Tibial nerve (tissue), 4 donors: ENCODE measurements at regions not wholly inside any gene's neighbourhood (a gene's known extent, or its start where the extent isn't known, plus 50 kb on each side); places are given as distances from the start of the nearest gene placed in this dataset.
A peak's percentile ranks its signal among the peaks of the same experiment; 100 is the strongest.

ENCODE experiments used
- DNase-seq, 2 donors: peaks; one replicate each; pipeline ENCODE4 v3.0.0-alpha.2; 2019; ENCODE audit warnings: low spot score in 2 of 2
- H3K27ac ChIP-seq, 4 donors: fragments of 200-600 bp; sonication (generic) in 3 of 4; one replicate each; pipeline ENCODE4 v1.5.1; 2017 to 2019; ENCODE audit warnings: mild to moderate bottlenecking in 1 of 4
- H3K27me3 ChIP-seq, 2 donors: fragments of 200-600 bp; sonication (generic) in 1 of 2; one replicate each; pipeline versions ENCODE4 v1.5.1 to v1.6.0; 2017 to 2019
- H3K36me3 ChIP-seq, 3 donors: fragments of 200-600 bp; sonication (generic); one replicate each; pipeline ENCODE4 v1.5.1; 2018 to 2019
- H3K4me1 ChIP-seq, 4 donors: fragments of 200-600 bp; sonication (generic) in 3 of 4; one replicate each; pipeline ENCODE4 v1.5.1; 2017 to 2019
- H3K4me3 ChIP-seq, 4 donors: fragments of 200-600 bp; sonication (generic) in 3 of 4; one replicate each; pipeline ENCODE4 v1.5.1; 2017 to 2019; ENCODE audit warnings: mild to moderate bottlenecking in 1 of 4, moderate library complexity in 1 of 4
- H3K9me3 ChIP-seq, 4 donors: fragments of 200-600 bp; sonication (generic) in 3 of 4; one replicate each; pipeline ENCODE4 v1.5.1; 2017 to 2019
- CTCF ChIP-seq, 5 experiments: fragments of 200-600 bp in 3 of 5; fragments of 450-650 bp in 2 of 5; sonication (generic) in 3 of 5; IDR thresholded peaks; one replicate each; pipeline ENCODE4 v1.5.1; 2016 to 2019; ENCODE audit warnings: antibody characterized with exemption in 5 of 5, mild to moderate bottlenecking in 3 of 5, moderate library complexity in 2 of 5
- EP300 ChIP-seq, 2 donors: sonication (generic); formaldehyde crosslinking; IDR thresholded peaks; one replicate each; pipeline ENCODE4 v1.6.1; 2017; ENCODE audit warnings: antibody characterized with exemption in 2 of 2, mild to moderate bottlenecking in 1 of 2
- POLR2A ChIP-seq, 2 donors: fragments of 450-650 bp; IDR thresholded peaks; one replicate each; pipeline ENCODE4 v1.6.1; 2017; ENCODE audit warnings: antibody characterized with exemption in 2 of 2, mild to moderate bottlenecking in 2 of 2, moderate library complexity in 2 of 2
- WGBS, 2 donors: methylation state at CpG; one replicate each; pipeline ENCODE4 v1.1.5; 2018; 5-methylcytosine and 5-hydroxymethylcytosine counted together

GRCh38 chr6:26194816-26195375, 107.7 kb downstream of the HFE start:
- Histone ChIP-seq H3K27me3 (peaks cover 0 to 43% of the 10 kb centered on the region in 2 donors), H3K36me3 (no peaks in the 10 kb centered on the region), H3K4me3 (peak overlapping the region; percentile 2 to 77 (median 45)), H3K9me3 (no peaks in the 10 kb centered on the region), H3K4me1 (peaks cover 0 to 17% (median 0%) of the 10 kb centered on the region in 4 donors), H3K27ac (peak overlapping the region; percentile 50 to 96 (median 90))
- DNase-seq, result no peak
- no peak for TF ChIP-seq CTCF (IDR thresholded peaks at IDR 0.05)
- TF ChIP-seq POLR2A (IDR thresholded peaks at IDR 0.05), result no peak
- no peak for TF ChIP-seq EP300 (IDR thresholded peaks at IDR 0.05)
- 3 to 4% methylated on average over 8 of the region's 8 CpGs for WGBS, 2 donors

- WGBS, 2 donors, result 1 to 4% methylated on average over 23 of the region's 23 CpGs
- peak; percentile 81 to 82 for DNase-seq
- Histone ChIP-seq H3K27ac (peak overlapping the region; percentile 50 to 96 (median 90)), H3K9me3 (no peaks in the 10 kb centered on the region), H3K4me3 (peak overlapping the region; percentile 23 to 77 (median 66)), H3K4me1 (peaks cover 0 to 21% (median 0%) of the 10 kb centered on the region in 4 donors), H3K36me3 (no peaks in the 10 kb centered on the region), H3K27me3 (peaks cover 0 to 46% of the 10 kb centered on the region in 2 donors)
- TF ChIP-seq EP300 (IDR thresholded peaks at IDR 0.05) (peak in 1 of 2 donors; percentile 92), CTCF (IDR thresholded peaks at IDR 0.05) (no peak), POLR2A (IDR thresholded peaks at IDR 0.05) (peak; percentile 37 to 63)
Observed at GRCh38 chr6:26195376-26195923, 108.2 kb downstream of the HFE start.

- H3K4me1 ChIP-seq, result peaks cover 0 to 21% (median 0%) of the 10 kb centered on the region in 4 donors
- H3K27ac ChIP-seq, result peak overlapping the region; percentile 67 to 96 (median 90)
- DNase-seq, result no peak
- peaks cover 0 to 54% of the 10 kb centered on the region in 2 donors for H3K27me3 ChIP-seq
- 20 to 23% methylated on average over 28 of the region's 28 CpGs for WGBS, 2 donors
- H3K36me3 ChIP-seq, result no peaks in the 10 kb centered on the region
- TF ChIP-seq POLR2A (IDR thresholded peaks at IDR 0.05), result no peak
- TF ChIP-seq CTCF (IDR thresholded peaks at IDR 0.05), result no peak
- TF ChIP-seq EP300 (IDR thresholded peaks at IDR 0.05), result no peak
- H3K4me3 ChIP-seq, result peak overlapping the region; percentile 44 to 77 (median 66)
- H3K9me3 ChIP-seq, result no peaks in the 10 kb centered on the region
Observed at GRCh38 chr6:26195924-26196845, 109.0 kb downstream of the HFE start.

GRCh38 chr6:26196846-26197635, 109.8 kb downstream of the HFE start:
- H3K36me3 ChIP-seq, result no peaks in the 10 kb centered on the region
- 1 to 2% methylated on average over 26 to 42 of the region's 51 CpGs for WGBS, 2 donors
- H3K9me3 ChIP-seq, result no peaks in the 10 kb centered on the region
- TF ChIP-seq EP300 (IDR thresholded peaks at IDR 0.05) (peak; percentile 46 to 98), CTCF (IDR thresholded peaks at IDR 0.05) (peak in 2 of 5 experiments; percentile 16 to 27), POLR2A (IDR thresholded peaks at IDR 0.05) (peak; percentile 84 to 87)
- peak overlapping the region; percentile 44 to 77 (median 66) for H3K4me3 ChIP-seq
- peak; percentile 65 to 75 for DNase-seq
- peaks cover 0 to 21% (median 0%) of the 10 kb centered on the region in 4 donors for H3K4me1 ChIP-seq
- H3K27me3 ChIP-seq, result peaks cover 0 to 56% of the 10 kb centered on the region in 2 donors
- peak overlapping the region; percentile 67 to 96 (median 90) for H3K27ac ChIP-seq
